ENCODE measurements at regions not wholly inside any gene's neighbourhood (a gene's known extent, or its start where the extent isn't known, plus 50 kb on each side); places are given as distances from the start of the nearest gene placed in this dataset.

DNA sequence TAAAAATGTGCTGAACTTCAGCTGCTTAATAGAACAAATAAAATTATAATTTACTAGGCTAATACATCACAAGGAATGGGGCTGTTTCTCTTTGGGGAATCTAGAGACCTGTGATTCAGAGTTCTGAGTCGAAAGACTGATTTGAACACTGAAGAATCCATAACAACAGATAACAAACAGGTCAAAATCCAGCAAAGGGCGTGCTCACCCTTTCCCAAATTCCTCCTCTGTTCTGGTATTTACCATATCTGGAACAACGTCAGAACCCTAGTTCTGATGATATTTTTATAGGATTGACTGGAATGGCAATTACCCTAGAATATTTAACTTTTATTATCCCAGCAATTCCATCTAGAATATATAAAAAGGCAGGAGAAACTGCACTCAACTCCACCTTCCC is 66.0 kb upstream of the ITGA6 start:
- no peak overlapping the region for H3K4me3 ChIP-seq (ENCODE audit: low read length)
- no peak for DNase-seq (ENCODE audit: low read depth)
- TF ChIP-seq CTCF (IDR thresholded peaks at IDR 0.05; ENCODE audit: insufficient read depth, low read depth, low read length, missing control alignments), result no peak

DNA sequence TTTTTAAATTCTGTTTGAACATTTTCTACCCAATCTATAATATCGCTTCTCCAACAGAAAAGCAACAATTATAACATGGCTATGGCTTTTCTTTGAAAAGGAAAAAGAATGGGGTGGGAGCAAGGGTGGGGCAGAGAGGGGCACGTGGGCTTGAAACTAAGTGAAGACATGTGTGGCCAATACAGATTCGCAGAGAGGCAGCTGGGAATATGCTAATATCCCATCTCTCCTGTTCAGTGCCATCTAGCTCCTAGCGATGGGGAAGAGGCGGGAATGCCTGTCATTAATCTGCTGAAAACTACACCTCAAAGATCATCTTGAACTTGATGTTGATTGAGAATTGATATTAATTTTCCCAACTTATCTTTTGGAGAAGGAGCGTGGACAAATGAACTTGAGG is 65.5 kb upstream of the ITGA6 start:
- H3K4me3 ChIP-seq (ENCODE audit: low read length), result no peak overlapping the region
- no peak for TF ChIP-seq CTCF (IDR thresholded peaks at IDR 0.05; ENCODE audit: insufficient read depth, low read depth, low read length, missing control alignments)
- no peak for DNase-seq (ENCODE audit: low read depth)

DNA sequence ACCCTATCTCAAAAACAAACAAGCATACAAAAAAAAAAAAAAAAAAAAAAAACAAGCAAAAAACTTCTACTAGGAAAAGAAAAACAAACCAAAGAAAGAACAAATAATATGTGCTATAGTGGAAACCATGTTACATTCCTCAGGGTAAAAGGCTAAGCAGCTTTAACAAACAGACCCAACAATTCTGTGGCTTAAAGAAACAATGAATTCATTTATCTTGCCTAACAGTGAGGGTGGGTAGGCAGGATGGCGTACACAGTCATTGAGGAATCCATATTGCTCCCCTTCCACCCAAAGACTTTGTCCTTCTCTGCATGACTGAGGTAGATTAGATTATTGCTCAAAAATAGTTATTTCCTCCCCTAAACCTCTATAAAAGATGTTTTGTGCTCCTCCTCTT is 63.1 kb upstream of the ITGA6 start:
- no peak for TF ChIP-seq CTCF (IDR thresholded peaks at IDR 0.05; ENCODE audit: insufficient read depth, low read depth, low read length, missing control alignments)
- DNase-seq (ENCODE audit: low read depth), result no peak
- no peak overlapping the region for H3K4me3 ChIP-seq (ENCODE audit: low read length)

GRCh38 chr2:172366596-172367150 is 60.7 kb upstream of the ITGA6 start:
- no peak for TF ChIP-seq CTCF (IDR thresholded peaks at IDR 0.05; ENCODE audit: insufficient read depth, low read depth, low read length, missing control alignments)
- no peak for DNase-seq (ENCODE audit: low read depth)
- H3K4me3 ChIP-seq (ENCODE audit: low read length), result no peak overlapping the region

DNA sequence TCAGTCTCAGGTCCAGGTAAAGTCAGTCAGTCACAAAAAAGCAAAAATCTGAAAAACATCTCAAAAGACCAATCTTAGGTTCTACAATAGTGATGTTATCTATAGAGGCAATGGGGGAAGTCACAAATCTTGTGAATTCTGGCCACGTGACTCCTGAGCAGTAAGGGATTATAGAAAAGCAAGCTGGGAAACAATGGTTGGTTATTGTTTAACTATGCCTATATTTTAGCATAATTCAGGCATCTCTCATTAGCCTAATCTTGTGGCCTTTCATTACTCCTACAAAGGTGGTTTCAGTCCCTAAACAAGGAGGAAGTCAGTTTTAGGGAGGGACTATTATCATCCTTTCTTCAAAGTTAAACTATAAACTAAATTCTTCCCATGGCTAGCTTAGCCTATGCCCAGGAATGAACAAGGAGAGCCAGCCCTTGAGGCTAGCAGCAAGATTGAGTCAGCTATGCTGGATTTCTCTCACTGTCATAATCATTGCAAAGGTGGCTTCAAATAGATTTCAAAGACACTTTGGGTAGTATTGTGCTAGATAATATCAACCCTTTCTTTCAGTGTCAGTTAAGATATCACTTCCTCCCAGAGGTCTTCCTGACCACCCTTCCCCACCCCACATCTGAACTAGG is 56.4 kb upstream of the ITGA6 start:
- DNase-seq (ENCODE audit: low read depth), result peak; percentile 58
- TF ChIP-seq CTCF (IDR thresholded peaks at IDR 0.05; ENCODE audit: insufficient read depth, low read depth, low read length, missing control alignments), result no peak
- no peak overlapping the region for H3K4me3 ChIP-seq (ENCODE audit: low read length)

- TF ChIP-seq CTCF (IDR thresholded peaks at IDR 0.05; ENCODE audit: insufficient read depth, low read depth, low read length, missing control alignments), result no peak
- DNase-seq (ENCODE audit: low read depth), result peak; percentile 96
- no peak overlapping the region for H3K4me3 ChIP-seq (ENCODE audit: low read length)
Measured at GRCh38 chr2:172372436-172372835, 55.0 kb upstream of the ITGA6 start.

- TF ChIP-seq CTCF (IDR thresholded peaks at IDR 0.05; ENCODE audit: insufficient read depth, low read depth, low read length, missing control alignments), result no peak
- no peak overlapping the region for H3K4me3 ChIP-seq (ENCODE audit: low read length)
- no peak for DNase-seq (ENCODE audit: low read depth)
Measured at GRCh38 chr2:172373076-172373475, 54.3 kb upstream of the ITGA6 start.
